GM18526 (cell line): ENCODE measurements at regions not wholly inside any gene's neighbourhood (a gene's known extent, or its start where the extent isn't known, plus 50 kb on each side); places are given as distances from the start of the nearest gene placed in this dataset.

ENCODE experiments used
- POLR2A ChIP-seq: IDR thresholded peaks from 3 replicates; pipeline ENCODE4 v1.6.1; 2011; ENCODE audit not compliant: insufficient read length; ENCODE audit errors: extremely low read depth

- no peak for TF ChIP-seq POLR2A
Observed at GRCh38 chr1:143619851-143620250, 351.9 kb downstream of the FAM72C start.

- TF ChIP-seq POLR2A: no peak
Observed at GRCh38 chr1:143611159-143611558, 360.6 kb downstream of the FAM72C start.

GRCh38 chr1:143610196-143610595, 361.6 kb downstream of the FAM72C start:
- TF ChIP-seq POLR2A: no peak

GRCh38 chr1:143604887-143605286, 366.9 kb downstream of the FAM72C start:
- no peak for TF ChIP-seq POLR2A

- no peak for TF ChIP-seq POLR2A
Observed at GRCh38 chr1:143584508-143584907, 387.3 kb downstream of the FAM72C start.

- no peak for TF ChIP-seq POLR2A
Observed at GRCh38 chr1:143574891-143575520, 396.8 kb downstream of the FAM72C start.

- TF ChIP-seq POLR2A: no peak
Observed at GRCh38 chr1:143553627-143554026, 418.2 kb downstream of the FAM72C start.

- no peak for TF ChIP-seq POLR2A
Observed at GRCh38 chr1:143497374-143497747, 474.4 kb downstream of the FAM72C start.
